SHP77 (cell line): ENCODE measurements at regions not wholly inside any gene's neighbourhood (a gene's known extent, or its start where the extent isn't known, plus 50 kb on each side); places are given as distances from the start of the nearest gene placed in this dataset.

Experiments used
- DNase-seq, 2 experiments: peaks; one replicate each; lab custom pipeline; 2025; lab: John Stamatoyannopoulos, UW

DNA sequence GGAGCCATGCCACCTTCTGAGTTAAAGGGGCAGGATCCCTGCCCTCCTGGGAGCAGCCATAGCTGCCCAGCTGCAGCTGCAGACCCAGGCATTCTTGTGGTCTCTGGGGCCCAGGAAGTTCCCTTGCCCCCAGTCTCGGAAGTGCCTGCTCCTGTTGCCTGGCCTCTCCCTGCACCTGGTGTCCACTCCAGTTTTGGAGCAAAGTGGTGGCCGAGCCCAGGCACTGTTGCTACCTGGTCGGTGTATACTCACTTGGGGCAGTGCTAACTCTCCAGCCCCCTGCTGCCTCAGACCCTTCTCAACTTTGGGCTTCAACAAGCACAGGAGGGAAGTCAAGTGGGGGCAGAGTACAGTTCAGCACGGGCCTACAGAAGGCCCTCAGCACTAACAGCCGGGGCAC is 352.9 kb upstream of the NCAM2 start:
- no peak for DNase-seq

DNA sequence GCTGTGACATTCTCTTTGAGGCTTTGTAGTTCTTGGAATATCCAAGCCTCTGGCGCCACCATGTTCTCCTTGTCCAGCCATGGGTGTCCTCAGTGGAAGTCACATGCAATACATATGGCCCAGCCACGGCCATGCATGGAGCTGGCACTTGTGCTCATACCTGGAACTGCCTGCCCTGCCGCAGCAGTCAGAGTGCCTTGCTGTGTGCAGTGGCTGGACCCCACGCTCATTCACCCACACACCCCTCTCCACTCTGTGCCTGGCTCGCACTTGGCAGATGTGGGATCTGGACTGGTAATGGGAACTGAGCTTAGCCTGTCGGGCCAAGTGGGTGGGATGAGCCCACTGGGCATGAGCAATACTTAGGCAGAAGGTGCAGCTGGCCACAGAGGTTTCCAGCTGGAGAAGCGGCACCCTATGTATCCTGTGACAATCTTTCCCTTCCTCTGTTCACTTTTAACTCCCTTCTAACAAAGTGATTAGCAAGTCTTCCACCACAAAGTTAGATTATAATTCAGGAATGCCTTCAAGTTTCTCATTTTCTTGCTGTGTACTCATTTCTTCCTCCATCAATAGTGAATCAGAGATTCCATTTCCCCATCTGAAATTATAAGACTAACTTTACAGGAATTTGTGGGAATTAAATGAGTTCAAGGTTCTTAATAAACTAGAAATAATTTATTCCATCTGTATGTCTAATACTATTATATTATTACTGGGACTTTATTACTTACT is 351.6 kb upstream of the NCAM2 start:
- DNase-seq = no peak

DNA sequence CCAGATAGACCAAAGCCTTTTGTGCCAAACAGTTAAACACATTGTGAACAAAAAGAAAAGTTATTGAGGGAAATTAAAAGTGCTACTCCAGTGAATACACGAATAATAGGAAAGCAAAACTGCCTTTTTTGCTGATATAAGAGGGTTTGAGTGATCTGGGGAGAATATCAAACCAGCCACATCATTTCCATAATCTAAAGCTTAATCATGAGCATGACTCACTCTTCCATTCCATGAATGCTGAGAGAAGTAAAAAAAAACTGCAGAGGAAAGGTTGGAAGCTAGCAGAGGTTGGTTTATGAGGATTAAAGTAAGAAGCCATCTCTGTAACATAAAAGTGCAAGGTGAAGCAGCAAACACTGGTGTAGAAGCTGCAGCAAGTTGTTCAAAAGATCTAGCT is 350.6 kb upstream of the NCAM2 start:
- DNase-seq = no peak

DNA sequence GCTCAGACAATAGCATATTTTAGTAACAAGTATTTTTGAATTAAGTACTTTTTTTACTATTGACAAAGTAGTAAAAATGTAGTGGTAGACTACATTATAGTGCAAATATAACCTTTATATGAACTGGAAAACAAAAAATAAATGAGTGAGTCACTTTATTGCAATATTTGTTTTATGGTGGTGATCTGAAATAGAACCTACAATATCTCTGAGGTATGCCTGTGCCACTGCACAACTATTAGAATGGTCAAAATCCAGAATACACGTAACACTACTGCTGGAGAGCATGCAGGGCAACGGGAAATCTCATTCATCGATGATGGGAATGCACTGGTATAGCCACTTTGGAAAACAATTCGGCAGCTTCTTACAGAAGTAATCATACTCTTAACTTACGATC is 349.0 kb upstream of the NCAM2 start:
- no peak for DNase-seq

DNA sequence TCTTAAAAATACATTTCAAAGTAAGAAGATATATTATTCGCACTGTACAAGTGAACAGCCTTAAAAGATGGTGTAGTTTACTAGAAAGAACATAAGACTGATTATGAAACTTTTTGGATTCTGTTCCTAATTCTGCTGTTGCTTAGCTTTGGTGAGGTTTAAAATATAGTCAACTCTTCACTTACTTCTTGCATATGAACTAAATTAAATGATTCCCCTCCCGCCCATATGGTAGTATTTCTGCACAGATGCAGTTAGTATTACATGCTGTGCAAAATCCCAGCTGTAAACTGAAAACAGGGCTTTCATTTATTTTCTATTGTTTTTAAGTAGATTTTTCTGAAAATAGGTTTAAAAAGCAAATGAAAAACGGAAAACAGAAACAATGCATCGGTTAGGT is 345.4 kb upstream of the NCAM2 start:
- DNase-seq = no peak

DNA sequence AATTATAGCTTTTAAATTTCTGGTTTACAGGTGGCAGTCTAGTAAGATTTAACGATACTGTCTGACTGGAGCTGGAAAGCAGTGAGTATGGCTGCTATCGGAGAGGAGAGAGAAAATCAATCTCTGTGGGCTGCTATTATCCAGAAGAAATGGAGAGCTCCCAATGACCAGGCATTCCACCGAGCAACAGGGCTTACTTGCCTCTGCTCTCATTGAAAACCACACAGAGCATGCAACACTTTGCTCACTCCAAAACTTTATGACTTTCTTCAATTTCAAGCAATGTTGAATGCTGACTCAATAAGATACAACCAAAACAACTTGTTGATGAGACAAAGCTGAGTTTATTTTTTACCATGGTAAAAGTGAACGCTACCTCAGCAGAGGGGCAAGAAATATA is 337.0 kb upstream of the NCAM2 start:
- DNase-seq = no peak

DNA sequence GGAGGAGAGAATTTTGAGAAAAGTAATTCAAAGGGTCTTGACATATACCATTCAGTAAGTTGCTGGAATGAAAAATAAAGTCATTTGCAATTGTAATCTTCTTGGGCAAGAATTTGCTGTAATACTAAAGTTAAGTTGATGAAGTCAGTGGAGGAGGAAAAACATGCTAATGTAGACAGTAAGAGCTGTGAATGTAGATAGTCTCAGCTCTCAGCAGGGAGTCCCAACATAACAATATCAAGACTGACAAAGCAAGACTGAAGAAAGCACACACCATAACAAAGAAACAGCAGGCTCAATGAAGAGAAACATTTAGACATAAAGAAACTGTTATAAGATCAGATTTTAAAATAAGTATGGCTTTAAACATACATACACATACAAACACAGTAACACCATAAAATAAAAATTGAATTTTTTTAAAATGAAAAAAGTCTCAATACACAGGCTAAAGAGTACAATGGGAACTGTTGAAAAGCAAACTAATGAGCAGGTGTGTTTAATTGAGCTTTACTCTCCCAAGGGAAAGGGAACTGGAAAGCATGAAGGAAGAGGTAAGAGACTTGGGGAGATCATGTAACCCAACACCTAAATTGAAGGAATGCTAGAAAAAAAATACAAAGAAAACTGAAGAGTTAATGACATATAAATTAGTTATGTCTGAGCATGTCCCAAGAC is 336.3 kb upstream of the NCAM2 start:
- no peak for DNase-seq

DNA sequence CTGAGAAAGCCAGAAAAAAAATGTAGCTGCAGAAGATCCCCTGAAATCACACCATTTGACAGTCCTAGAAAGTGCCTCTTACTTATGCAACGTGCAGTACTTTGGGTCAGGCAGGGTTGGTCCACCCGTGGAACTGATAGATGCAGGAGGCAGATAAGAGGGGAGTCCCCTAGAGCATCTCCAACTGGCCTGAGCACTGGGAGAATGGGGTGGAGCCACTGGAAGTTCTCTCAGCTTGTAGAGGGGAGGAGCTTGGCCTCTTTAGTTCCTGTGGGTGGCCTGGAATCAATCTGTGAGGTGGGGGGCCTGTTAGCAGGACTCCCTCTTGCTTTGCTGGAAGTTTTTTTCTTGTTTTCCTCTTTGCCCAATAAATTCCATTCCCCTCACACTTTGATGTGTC is 335.7 kb upstream of the NCAM2 start:
- no peak for DNase-seq

DNA sequence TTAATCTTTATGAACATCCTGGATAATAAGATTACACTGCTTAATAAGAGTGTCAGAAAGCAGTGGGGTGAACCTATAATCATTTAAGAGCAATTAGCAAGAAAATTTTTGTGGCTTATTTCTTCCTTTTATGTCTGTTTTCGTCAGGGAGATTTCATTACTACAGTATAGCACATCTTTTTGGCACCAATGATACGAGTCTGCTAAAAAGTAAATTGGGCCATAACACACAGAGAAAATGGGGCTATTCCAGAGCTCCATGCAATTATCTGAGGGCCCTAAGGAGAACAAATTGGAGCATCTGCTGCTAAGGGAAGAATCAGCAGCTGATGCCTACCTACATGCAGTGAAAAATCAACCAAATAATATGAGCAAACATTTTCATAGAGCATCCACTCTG is 330.3 kb upstream of the NCAM2 start:
- DNase-seq = no peak

DNA sequence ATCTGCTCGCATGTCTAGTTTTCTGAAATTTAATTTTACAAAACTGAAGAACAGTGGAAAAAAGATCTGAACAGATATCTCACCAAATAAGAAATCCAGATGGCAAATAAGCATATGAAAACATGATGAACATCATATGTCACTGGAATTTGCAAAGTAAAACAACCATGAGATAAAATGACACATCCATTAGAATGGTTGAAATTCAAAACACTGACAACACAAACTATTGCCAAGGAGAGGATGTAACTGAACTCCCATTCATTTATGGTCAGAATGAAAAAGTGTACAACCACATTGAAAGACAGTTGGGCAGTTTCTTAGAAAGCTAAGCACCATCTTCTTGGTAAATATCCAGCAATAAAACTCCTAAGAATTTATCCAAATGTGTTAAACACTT is 312.7 kb upstream of the NCAM2 start:
- DNase-seq = no peak

DNA sequence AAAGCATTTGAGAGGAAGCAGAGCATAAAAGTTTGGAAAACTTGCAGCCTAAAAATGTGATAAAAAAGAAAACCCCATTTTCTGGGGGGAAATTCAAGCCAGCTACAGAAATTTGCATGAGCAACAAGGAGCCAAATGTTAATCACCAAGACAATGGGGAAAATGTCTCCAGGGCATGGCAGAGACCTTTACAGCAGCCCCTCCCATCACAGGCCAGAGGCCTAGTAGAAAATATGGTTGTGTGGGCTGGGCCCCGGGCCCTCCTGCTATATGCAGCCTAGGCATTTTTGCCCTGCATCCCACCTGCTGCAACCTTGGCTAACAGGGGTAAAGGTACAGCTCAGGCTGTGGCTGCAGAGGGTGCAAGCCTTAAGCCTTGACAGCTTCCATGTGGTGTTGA is 299.6 kb upstream of the NCAM2 start:
- DNase-seq = no peak

DNA sequence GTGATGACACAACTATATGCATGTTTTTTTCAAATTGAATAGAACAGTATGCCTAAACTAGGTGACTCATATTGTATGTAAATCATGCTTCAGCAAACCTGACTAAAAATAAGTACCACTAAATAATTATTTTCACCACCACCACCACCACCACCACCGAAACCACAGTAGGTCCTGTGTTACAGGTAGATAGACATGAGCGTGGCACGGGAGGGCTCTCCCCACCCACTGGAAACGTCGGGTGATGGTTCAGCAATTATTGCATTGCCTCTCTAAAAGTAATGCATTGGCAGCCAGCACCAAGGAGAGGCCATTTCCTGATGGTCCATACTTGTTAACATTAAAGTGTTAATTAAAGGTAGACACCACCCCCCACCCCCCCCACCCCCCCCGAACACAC is 297.0 kb upstream of the NCAM2 start:
- no peak for DNase-seq

DNA sequence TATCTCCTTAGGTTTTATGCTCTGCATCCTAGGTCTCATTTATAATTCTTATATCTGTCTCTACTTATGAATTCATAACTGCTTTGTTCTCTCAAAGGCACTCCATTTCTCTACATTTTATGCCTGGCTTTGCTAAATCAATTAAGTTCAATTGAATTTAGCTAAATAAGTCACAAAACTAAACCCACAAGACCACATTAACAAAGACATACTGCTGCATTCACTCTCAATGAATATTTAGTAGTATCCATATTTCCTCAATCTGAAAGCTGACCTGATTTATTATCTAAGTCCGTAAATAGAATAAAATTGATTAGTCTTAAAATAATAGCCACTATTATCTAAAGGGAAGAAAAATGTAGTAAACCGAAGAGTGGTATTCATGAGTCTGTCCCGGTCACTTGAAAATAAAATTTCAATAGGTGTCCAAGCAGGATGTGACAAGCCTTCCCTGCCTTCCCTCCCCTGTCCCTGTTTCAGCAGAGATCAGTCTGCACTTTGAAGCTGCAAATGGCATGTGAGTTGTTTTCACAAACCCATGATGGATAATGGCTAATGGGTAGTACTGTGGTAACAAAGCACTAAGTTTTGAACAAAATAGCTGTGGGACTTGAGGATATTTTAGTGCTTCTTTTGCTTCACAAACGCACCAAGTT is 295.0 kb upstream of the NCAM2 start:
- no peak for DNase-seq

DNA sequence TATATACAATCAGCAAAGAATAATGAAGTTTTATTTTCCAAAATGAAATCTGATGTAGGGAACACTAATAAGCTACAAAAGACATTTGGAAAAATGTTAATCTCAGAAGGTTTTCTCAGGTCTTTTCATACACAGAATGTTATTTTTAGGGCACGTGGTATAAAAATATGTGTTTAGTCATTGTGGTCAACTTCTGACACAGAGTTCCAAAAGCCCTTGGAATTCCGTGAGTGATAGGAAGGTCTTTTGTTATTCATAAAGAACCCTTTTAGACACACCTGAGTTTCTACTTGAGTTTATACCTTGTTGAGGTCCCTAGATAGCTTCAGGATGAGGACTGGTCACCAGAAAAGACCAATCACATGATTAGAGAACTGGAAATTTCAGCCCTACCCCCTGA is 277.6 kb upstream of the NCAM2 start:
- no peak for DNase-seq

DNA sequence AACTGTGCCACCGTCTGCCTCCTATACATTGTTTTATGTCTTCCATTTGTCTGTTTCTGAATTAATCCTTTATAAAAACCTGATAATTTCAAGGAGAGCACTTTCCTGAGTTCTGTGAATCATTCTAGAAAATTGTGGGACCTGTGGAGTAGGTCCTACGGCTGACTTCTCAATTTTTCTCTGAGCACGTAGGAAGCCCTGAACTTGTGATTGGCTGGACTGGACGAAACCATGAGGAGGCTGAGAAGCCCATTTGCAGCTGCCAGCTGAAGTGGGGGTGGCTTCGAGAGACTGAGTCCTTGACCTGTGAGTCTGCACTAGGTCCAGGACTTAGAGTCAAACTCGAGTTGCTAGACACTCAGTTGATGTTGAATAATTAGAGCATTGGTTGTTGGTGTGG is 277.1 kb upstream of the NCAM2 start:
- no peak for DNase-seq

DNA sequence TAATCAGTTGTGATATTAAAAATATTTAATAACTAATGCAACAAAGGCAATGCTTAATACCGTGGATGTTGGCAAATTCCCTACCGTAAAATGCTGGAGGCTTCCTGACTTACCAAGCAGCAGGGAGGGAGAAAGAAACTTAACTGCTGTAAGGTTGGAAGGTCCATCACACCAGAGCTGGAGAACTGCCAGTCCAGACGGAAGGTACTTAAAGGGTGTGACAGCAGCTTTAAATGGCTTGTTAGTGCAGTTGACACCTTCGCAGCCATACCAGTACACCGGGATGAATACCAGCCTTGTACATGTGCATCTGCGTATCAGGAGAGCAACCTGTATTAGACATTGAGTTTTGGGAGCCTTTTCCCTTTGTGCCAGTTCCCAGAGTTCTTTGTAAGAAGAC is 269.5 kb upstream of the NCAM2 start:
- no peak for DNase-seq

DNA sequence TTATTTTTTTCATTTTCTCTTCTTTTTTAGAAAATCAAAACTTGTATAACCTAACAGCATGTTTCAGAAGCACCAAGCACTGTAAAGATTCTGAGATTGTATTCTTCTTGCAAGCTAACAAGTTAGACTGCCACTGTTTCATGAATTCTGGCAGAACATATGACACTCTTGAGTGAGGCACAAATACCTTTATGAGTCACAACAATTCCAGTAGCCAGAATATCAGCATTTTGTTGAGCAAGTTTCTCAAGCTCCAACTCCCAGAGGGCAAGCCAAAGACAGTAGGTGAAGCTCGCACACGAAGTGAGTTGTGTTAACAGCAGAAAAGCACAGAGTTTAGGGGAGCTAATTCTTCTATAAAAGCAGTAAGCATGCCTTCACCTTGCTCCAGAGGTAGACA is 268.8 kb upstream of the NCAM2 start:
- DNase-seq = no peak

DNA sequence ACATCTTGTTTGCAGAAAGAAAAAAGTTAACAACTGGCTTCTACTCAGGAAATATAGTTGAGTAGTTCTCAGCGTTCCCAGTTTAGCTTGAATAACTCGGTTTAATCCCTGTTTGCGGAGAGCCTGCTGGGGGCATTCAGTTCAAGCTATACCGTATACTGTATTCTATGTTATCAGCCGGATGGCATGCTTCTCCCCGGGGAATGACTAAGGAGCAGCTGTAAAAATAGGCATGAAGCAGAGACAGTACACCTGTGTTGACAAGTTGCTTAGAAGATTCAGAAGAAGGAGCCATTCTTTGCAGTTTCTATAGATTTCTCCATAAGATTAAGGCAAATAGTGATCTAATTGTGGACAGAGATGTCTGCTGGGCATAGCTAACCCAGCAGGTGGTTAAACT is 267.8 kb upstream of the NCAM2 start:
- no peak for DNase-seq

DNA sequence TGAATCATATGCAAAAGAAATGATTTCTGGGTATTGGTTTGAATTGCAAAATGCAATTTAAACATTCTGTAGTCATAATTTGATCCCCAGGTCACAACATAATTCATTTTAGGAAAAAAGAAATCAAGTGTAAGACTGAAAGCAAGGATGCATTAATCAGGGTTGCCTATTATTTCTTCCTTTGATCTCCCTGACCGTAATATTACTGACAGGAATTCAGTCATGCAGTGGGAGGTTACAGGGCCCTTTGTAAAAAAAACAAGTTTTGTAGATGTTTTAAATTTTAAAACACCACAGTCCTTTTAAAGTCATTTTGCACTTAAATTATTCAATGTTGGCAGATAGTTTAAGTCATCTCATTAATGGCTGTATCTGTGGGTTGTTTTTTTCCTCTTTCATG is 263.0 kb upstream of the NCAM2 start:
- DNase-seq = no peak

DNA sequence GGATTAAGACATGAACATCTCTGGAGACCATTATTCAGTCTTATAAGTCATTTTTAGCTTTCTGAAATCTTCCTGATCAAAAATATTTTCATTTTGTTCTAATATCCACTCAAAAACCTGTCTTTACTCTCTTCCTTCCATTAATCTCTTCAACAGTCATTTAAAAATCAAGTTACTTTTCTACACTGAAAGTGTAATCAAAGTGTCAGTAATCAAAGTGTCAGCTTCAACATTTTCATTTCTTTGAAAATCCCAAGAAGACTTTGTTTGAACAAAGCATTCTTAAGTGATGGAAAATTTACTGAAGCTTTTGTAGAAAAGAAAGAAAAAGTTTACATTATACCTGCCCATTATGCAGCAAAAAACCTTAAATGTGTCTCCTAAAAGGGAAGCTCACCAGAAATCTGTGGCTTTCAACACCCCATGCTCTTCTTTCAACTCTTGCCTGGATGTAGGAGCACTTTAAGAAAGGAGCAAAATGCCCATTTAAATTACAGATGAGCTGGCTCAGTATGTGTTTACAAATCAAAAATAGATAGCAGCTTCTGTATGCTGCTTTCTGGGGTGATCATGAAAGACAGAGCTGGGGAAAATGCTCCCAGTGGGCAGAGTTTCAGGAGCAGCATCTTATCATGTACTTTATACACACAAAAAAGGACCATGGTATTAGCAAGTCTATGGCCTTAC is 260.8 kb upstream of the NCAM2 start:
- DNase-seq = no peak

DNA sequence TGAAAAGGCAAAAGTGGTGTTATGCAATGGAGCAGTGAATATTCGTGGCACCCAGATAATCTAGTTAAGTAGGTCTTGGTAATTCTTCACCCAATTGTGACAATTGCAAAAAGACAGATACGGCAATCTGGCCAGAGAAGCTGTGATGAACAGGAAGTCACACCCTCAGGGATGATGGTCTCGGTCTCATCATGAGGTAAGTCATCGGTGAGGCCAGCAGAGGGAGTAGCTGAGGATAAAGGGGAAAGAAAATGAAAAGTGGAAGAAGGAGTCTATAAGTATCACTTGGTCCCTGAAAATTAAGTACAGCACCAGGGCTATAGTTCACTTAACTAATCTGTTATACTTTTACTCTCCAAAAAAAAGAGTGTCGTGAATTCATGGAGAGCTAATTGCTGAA is 258.8 kb upstream of the NCAM2 start:
- DNase-seq = no peak

DNA sequence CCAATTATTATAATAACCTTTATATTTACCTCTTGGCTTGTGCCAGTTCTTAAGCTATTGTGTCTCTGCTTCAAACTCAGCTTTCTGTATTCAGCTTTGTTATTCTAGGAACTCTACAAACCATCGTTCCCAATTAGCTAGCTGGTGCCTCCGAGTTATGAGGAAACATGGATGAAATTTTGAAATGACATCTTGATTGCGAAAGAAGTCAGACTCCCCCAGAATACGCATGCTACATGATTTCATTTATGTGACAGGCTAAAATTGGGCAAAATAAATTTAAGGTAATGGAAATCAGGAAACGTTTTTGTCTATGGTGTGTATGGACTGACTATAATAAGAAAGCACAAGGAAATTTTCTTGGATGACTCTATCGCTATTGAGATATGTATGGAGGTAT is 256.8 kb upstream of the NCAM2 start:
- DNase-seq = no peak

DNA sequence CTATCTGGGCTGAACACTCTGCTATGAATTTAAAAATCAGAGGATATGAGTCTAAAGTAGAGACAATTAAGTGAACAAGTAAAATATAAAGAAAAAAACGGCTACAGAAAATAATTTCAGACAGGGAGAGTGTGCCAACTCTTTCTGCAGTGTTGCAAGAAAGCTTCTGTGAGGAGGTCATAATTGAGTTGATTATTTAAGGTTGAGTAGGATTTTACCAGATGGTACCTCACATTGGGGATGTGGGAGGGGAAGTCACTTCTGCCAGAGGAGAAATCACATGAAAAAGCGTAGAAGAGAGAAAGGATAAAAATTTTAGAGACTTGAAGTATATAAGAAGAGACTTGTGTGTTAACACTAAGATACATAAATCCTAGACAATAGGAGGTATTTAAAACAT is 238.0 kb upstream of the NCAM2 start:
- DNase-seq = no peak
